ENCODE measurements at regions not wholly inside any gene's neighbourhood (a gene's known extent, or its start where the extent isn't known, plus 50 kb on each side); places are given as distances from the start of the nearest gene placed in this dataset.

DNA sequence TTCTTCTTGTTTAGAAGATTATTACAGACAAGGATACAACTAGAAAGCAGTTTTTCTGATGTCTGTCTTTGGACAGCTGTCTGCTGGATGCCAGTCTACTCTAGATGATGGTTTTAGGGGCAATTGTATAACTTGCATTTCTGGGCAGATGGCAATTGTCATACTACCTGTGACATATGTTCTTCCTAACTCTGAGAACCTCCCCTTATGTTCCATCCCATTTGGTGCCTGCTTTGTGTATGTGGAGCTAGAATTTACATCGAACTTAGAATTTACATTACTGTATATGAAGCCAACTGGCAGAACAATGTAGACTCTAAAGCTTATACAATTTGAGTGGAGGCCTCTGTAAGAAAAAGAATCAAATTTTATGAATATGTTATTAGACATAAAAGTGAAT lies 430.2 kb upstream of the SEL1L start:
- TF ChIP-seq POLR2A (IDR thresholded peaks at IDR 0.05; ENCODE audit: low read depth, low read length) (no peak), TAF1 (IDR thresholded peaks at IDR 0.05; ENCODE audit: low read depth, low read length) (no peak), POLR2AphosphoS5 (IDR thresholded peaks at IDR 0.05; ENCODE audit: low read depth, low read length) (no peak), POU2F2 (IDR thresholded peaks at IDR 0.05; ENCODE audit: low read depth, low read length) (no peak), SPI1 (IDR thresholded peaks at IDR 0.05; ENCODE audit: low read depth, low read length) (no peak)

Data from GM12891 (cell line).